ENCODE measurements at regions not wholly inside any gene's neighbourhood (a gene's known extent, or its start where the extent isn't known, plus 50 kb on each side); places are given as distances from the start of the nearest gene placed in this dataset.

DNA sequence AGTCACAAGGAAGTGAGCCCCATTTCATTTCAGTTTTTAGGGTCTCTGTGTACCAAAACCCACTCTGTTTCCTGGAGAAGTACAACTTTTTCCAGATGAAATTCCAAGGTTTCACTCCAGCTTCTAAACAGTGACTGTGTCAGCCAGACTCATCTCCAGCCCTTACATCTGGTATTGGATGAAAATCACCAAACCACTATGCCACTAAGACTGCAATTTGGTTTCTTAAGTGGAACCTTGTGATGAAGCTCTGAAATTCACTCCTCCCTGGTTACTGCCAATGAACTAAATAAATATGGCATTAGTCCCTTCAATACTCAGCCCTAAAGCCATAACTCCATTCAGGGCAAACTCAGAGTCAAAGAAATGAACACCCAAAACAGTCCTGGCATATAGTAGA, 211.2 kb upstream of the DAPK1 start:
- TF ChIP-seq POLR2A (IDR thresholded peaks at IDR 0.05; ENCODE audit: low read depth): no peak
- TF ChIP-seq, protein P1, sequence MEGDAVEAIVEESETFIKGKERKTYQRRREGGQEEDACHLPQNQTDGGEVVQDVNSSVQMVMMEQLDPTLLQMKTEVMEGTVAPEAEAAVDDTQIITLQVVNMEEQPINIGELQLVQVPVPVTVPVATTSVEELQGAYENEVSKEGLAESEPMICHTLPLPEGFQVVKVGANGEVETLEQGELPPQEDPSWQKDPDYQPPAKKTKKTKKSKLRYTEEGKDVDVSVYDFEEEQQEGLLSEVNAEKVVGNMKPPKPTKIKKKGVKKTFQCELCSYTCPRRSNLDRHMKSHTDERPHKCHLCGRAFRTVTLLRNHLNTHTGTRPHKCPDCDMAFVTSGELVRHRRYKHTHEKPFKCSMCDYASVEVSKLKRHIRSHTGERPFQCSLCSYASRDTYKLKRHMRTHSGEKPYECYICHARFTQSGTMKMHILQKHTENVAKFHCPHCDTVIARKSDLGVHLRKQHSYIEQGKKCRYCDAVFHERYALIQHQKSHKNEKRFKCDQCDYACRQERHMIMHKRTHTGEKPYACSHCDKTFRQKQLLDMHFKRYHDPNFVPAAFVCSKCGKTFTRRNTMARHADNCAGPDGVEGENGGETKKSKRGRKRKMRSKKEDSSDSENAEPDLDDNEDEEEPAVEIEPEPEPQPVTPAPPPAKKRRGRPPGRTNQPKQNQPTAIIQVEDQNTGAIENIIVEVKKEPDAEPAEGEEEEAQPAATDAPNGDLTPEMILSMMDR (IDR thresholded peaks at IDR 0.05): no peak
- TF ChIP-seq POLR2AphosphoS5 (IDR thresholded peaks at IDR 0.05): no peak

Measured in esophagus muscularis mucosa (tissue), 3 donors.